HG03378 (cell line): ENCODE measurements at regions not wholly inside any gene's neighbourhood (a gene's known extent, or its start where the extent isn't known, plus 50 kb on each side); places are given as distances from the start of the nearest gene placed in this dataset.
A peak's percentile ranks its signal among the peaks of the same experiment; 100 is the strongest.

Experiments used
- ATAC-seq: cut with Tn5 transposase; IDR thresholded peaks from one replicate; pipeline ENCODE4 v1.9.1; 2021; ENCODE audit warnings: mild to moderate bottlenecking, moderate library complexity; ENCODE audit not compliant: unreplicated experiment

DNA sequence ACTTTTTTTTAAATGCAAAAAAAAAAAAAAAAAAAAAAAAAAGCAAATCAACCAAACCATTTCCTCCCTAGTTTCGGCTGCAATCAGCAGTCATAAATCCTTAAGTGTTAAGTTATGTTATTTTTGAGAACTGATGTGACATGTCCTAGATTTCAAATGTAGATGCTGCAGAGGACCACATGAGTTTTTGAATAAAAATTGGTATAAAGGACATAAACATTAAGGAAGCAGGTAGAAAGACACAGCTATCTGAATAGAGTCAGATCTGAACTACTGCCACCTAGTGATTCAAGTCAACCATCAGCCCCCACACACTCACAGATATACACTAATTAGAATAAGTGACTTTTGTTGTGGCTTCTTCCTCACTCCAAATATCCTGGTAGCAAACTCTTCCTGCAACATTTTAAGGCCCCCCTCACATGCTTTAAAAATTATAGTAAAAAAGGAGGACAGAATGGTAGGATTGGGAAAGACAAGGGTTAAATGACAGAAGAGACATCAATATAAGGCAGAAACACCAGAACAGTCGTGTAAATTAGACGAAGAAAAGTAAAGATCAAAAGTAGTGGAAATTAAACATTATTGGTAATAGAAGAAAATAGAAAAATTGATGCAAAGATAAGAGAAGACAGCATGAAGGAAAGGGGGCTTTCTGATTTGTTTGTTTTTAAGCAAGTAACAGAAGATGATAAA lies 394.5 kb upstream of the ATP2B1 start:
- ATAC-seq: peak; percentile 76

DNA sequence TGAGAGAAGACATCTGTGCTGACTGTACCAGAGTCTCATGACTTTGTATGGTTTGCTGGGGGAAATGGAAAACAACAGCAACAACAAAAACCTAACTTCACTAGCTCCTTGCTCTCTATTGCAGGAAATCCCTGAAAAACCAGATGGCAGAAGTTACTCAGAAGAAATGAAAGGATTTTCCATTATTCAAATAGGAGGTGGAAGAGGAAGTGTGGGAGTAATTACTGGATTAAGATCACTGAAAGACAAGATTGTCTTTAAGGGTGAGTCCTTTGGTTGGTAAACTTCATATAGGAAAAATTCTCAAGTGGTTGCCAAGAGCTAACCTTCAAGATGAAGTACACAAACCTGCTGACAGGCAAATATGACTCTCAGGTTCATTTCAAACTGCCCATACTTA lies 391.9 kb upstream of the ATP2B1 start:
- ATAC-seq: no peak

DNA sequence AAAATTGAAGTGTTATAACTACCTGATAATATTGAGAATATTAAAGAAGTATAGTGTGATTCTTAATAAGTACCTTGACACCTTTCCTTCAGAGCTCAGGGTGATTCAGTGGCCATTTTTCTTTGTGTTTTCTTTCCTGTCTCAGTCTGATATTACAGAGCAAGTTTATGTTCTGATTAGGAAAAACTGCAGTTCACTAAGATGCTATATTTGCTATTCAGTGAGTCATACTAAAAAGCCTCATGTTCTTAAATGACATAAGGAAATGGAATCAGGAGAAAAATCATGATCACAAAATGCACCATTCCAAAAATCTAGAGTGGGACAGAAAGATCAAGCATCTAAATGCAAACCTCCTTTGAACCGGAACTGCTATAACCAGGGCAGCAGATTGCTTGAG lies 390.6 kb upstream of the ATP2B1 start:
- no peak for ATAC-seq

DNA sequence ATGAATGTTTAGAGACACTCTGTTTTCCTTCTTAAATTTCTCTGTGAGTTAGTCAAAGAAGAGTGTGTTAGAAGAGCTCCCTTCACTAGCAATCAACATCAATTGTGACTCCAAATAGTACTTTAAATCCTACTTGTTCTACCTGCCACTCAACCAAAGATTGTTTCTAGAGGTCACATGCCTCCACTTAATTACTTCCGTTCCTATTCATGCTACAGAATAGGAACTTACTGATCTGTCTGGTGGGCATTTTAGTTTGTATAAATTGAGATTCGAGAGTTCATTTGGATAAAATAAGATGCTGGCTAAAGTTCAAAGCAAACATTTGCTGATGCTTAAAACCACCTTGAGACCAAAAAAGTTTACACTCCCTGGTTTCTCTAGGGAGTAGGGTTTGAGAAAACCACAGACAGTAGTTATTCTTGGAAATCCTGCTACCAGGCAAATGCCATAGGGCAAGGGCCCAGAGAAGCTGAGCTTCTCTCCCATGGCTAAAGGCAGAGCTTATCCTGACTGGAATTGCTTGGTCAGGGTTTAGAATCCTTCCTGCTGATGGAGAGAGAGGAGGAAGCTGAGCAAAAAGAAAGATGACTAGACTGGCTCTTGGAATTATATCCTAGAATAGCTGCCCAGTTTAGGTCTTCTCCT lies 389.6 kb upstream of the ATP2B1 start:
- no peak for ATAC-seq

DNA sequence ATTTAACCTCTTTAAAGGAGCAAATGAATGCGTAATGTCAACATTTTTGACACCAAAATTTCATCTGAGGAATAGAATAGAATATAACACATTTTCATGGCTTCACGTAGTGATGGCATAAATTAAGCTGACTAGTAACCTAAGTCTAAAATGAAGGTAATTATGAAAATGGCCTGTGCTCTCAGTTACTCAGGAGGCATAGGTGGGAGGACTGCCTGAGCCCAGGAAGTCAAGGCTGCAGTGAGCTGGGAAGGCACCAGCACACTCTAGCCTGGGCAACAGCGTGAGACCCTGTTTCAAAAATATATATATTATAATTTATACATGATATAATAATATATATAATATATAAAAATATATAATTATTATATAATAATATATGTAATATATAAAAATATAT lies 383.2 kb upstream of the ATP2B1 start:
- ATAC-seq: no peak

DNA sequence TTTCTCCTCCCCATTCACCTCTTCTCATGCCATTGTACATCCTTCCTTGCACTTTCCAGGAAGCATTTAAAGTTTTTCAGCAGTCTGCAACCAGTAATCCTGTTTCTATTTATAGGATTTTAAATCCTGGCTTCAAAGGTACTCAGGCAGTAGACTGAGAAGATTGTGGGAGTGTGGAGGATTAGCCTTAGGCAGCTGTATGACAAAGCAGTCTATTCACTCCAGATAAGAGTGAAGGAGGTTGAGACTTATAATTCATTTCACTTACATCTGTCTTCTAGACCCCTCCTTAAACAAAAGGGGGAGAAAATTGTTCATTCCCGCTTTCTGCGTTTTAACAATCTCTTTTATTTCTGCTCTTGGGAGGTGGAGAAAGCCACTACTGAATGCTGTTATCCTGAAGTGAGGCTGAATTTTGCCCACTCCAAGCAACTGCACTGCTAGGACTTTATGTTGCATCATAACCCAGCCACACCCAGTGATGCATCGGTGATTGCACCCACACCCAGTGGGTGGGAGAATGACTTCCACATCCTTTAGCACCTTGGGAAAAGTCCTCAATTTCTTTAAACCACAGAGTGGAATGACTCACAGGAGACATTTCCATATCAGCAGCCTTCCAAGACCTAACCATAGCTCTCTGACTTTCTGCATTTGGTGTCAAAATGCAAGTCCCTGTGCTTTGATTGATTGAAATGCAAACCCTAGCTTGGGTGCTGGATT lies 382.5 kb upstream of the ATP2B1 start:
- ATAC-seq: no peak

GRCh38 chr12:90086281-90086680 lies 377.6 kb upstream of the ATP2B1 start:
- ATAC-seq: no peak

DNA sequence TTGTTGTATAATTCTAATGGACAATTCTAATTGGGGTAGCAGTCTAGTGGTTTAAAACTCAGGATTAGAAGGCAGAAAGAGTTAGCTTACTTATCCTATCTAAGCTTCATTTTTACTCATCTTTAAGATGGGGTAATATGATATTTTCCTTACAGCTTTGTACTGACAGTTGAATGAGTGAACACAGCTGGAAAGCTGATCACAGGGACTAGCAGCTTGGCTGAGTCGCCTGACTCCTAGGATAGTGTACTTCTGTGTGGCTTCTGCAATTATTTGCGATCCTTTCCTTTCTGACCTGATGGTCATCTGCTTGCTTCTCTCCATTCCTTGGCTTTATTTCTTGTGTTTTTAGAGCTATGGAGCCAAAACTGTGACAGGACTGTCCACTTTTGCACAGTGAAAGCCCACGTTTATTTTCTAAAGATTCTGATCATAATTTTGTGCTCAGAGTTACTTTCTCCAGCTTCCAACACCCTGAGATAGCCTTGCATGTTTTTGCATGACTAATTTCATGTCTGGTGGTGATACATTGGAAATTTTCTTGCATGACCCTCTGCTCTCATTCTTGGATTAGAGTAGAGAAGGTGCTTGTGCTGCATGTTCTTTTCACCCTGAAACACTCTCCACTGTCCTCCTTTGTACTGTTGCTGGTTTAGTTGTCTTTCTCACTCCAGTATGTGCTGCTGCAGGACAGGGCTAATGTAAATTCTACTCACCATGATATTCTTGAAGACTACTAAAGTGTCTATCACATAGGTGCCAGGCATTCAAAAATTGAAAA lies 377.0 kb upstream of the ATP2B1 start:
- no peak for ATAC-seq

- no peak for ATAC-seq
Observed at GRCh38 chr12:90084018-90084417, 375.4 kb upstream of the ATP2B1 start.

GRCh38 chr12:90080616-90081015 lies 372.0 kb upstream of the ATP2B1 start:
- ATAC-seq: no peak

GRCh38 chr12:90079529-90080210 lies 371.0 kb upstream of the ATP2B1 start:
- no peak for ATAC-seq

GRCh38 chr12:90078344-90078743 lies 369.7 kb upstream of the ATP2B1 start:
- no peak for ATAC-seq

DNA sequence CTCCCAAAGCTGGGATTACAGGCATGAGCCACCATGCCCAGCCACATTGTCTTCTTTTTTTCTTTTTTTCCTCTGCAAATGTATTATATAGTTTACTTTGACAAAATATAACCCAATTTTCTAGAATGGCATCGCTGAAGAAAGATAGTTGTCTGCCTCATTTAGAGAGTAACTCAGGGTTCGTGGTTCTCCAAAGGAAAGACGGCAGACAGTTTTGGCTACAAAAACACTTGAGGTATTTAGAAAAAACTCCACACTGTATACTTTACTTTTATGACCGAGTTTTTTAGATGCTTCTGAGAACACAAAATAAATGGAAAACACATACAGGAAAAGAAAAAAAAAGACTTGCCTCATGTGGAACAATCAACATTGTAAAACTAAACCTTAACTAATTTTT lies 369.1 kb upstream of the ATP2B1 start:
- no peak for ATAC-seq

DNA sequence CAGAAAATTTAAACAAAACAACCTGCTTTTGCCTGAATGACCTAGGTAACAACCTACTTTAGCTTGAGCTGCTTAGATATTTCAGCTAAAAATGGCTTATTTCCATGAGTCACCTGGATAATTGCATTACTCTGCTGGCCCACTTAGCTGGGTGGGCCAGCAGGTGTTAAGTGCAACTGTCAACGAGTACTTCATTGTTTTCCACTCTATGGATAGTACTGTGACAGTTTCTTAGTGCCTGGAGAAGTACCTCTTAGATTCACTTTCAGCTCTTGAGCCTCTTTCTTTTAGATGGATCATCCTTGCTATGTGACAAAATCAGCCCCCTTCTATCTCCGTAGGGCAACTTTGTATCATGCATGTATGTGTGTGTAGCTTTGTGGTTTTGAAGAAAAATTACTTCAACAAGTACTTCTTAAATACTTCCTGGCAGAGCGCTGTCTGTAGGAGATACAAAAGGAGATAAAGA lies 368.2 kb upstream of the ATP2B1 start:
- ATAC-seq: no peak

GRCh38 chr12:90075685-90076084 lies 367.0 kb upstream of the ATP2B1 start:
- ATAC-seq: no peak

GRCh38 chr12:90074086-90074485 lies 365.4 kb upstream of the ATP2B1 start:
- peak; percentile 56 for ATAC-seq

DNA sequence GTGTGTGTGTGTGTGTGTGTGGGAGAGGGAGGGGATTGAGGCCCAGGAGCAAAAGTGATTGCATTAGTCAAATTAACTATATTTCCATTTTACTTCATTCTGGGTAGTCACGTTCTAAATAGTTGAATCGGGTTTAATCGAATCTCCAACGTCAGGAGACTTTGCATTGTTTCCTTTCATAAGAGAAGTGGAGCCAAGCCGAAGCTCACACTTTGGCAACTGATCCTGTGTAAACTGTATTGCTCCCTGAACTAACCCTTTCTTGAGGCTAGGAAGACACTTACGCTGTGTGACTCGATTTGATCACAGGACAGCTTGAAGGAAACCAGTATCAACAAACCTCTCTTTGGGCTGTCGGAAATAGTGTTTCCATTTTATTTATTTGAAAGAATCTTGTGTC lies 363.4 kb upstream of the ATP2B1 start:
- no peak for ATAC-seq

GRCh38 chr12:90069711-90070110 lies 361.1 kb upstream of the ATP2B1 start:
- no peak for ATAC-seq

- ATAC-seq: no peak
Observed at GRCh38 chr12:90067791-90068190, 359.2 kb upstream of the ATP2B1 start.
